ENCODE measurements at regions not wholly inside any gene's neighbourhood (a gene's known extent, or its start where the extent isn't known, plus 50 kb on each side); places are given as distances from the start of the nearest gene placed in this dataset.
"Not testable (repeated sequence)": the region's sequence is repeated elsewhere in the genome, so short reads cannot be mapped to it uniquely, and the experiment has no call there.

GRCh38 chr2:109721135-109721534 lies 73.0 kb upstream of the RGPD5 start:
- no peak for DNase-seq

DNA sequence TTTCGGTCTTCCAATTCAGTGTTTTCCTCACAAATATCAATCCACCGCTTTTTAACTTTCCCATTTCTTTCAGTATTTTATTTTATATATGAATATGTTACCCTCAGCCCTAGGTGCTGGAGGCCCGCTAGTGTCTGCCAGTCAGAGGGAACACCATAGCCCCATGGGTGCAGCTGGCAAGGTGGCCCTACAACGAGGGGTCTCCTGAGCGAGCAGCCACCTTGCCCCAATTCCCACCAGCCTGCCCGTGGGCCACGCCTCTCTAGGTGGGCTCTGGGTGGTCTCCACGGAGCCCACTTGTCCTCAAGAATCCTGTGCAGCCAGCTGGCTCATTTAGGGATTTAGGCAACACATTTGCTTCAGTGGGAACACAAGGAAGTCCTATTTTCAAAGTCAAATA lies 72.5 kb upstream of the RGPD5 start:
- DNase-seq = no peak

DNA sequence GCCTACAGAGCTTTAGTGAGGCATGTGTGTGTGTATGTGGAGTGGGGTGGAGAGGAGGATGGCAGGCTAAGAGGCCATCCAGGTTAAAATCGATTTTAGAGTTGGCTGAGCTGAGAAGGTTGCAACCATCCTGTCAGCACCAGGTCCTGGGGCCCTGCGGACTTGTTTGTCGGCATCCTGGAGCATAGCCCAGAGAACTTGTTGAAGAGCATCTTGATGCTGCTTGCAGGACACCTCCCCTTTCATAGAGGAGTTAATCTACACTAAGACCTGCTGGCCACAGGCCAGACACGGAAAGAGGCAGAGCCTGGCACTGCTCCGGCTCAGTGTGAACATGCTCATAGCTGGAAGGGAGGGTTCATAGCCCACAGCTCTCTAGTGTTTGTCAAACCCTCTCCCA lies 72.1 kb upstream of the RGPD5 start:
- DNase-seq = no peak

DNA sequence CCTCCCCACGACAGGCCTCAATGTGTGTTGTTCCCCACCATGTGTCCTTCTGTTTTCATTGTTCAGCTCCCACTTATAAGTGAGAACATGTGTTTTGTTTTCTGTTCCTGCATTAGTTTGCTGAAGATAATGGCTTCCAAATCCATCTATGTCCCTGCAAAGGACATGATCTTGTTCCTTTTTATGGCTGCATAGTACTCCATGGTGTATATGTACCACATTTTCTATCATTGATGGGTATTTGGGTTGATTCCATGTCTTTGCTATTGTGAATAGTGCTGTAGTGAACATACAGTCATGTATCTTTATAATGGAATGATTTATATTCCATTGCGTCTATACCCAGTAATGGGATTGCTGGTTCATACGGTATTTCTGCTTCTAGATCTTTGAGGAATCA lies 71.5 kb upstream of the RGPD5 start:
- DNase-seq = not testable (repeated sequence)

DNA sequence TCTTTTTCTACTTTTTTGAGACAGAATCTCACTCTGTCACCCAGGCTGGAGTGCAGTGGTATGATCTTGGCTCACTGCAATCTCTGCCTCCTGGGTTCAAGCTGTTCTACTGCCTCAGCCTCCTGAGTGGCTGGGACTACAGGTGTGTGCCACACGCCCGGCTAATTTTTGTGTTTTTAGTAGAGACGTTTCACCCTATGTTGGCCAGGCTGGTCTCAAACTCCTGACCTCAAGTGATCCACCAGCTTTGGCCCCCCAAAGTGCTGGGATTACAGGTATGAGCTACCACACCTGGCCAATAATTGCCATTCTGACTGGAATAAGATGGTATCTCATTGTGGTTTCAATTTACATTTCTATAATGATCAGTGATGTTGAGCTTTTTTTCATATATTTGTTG lies 71.0 kb upstream of the RGPD5 start:
- DNase-seq = not testable (repeated sequence)

- DNase-seq = no peak
These were observed 69.3 kb upstream of the RGPD5 start for GRCh38 chr2:109724533-109725460.

GRCh38 chr2:109726379-109727270 lies 67.5 kb upstream of the RGPD5 start:
- no peak for DNase-seq

DNA sequence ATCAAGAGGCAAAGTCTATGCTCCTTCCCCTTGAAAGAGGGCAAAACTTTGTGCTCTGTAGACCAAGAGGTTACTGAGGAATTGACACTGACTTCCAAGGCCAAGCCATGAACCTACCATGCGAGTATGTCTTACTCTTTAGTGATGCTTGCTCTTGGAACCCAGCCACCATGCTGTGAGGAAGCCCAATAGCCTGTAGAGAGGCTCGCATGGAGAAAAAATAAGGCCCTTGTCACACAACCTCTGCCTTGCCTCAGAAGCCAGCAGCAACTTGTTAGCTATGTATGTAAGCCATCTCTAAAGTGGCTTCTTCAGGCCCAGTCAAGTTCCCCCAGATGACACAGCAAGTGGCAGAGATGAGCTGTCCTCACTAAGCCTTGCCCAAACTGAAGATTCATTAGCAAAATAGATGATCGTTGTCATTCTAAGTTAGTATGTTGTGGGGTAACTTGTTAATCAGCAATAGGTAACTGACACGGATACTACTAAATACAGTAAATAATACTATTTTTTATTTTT lies 66.1 kb upstream of the RGPD5 start:
- no peak for DNase-seq

DNA sequence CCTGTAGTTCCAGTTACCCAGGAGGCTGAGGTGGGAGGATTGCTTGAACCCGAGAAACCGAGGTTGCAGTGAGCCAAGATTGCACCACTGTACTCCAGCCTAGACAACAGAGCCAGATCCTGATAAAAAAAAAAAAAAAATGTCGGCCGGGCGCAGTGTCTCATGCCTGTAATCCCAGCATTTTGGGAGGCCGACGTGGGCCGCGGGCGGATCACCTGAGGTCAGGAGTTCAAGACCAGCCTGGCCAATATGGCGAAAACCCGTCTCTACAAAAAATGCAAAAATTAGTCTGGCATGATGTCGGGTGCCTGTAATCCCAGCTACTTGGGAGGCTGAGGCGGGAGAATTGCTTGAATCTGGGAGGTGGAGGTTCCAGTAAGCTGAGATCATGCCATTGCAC lies 60.4 kb upstream of the RGPD5 start:
- not testable (repeated sequence) for DNase-seq

GRCh38 chr2:109736177-109736827 lies 57.8 kb upstream of the RGPD5 start:
- peak; percentile 6 for DNase-seq

Data from activated CD4-positive, alpha-beta T cell treated with anti-CD3 and anti-CD28 coated beads, Interleukin-2, amount 50 U/mL, for 1 hour (primary cell).